Fibroblast of skin of left biceps (primary cell): ENCODE measurements at regions not wholly inside any gene's neighbourhood (a gene's known extent, or its start where the extent isn't known, plus 50 kb on each side); places are given as distances from the start of the nearest gene placed in this dataset.
A peak's percentile ranks its signal among the peaks of the same experiment; 100 is the strongest.
"Not testable (repeated sequence)": the region's sequence is repeated elsewhere in the genome, so short reads cannot be mapped to it uniquely, and the experiment has no call there.

ENCODE experiments used
- DNase-seq, 2 experiments: peaks; one replicate each; pipeline ENCODE4 v3.0.0-alpha.2; 2013; ENCODE audit warnings: low read depth in 2 of 2

GRCh38 chr6:78646542-78647415, 220.6 kb upstream of the IRAK1BP1 start:
- not testable (repeated sequence) for DNase-seq

- not testable (repeated sequence) for DNase-seq
Observed at GRCh38 chr6:78665819-78666218, 201.5 kb upstream of the IRAK1BP1 start.

- DNase-seq = no peak
Observed at GRCh38 chr6:78666764-78667163, 200.6 kb upstream of the IRAK1BP1 start.

GRCh38 chr6:78670156-78670555, 197.2 kb upstream of the IRAK1BP1 start:
- DNase-seq = no peak

GRCh38 chr6:78670802-78671201, 196.5 kb upstream of the IRAK1BP1 start:
- no peak for DNase-seq

- DNase-seq = not testable (repeated sequence)
Observed at GRCh38 chr6:78676069-78677007, 191.0 kb upstream of the IRAK1BP1 start.

GRCh38 chr6:78688668-78689067, 178.7 kb upstream of the IRAK1BP1 start:
- no peak for DNase-seq

- DNase-seq = no peak
Observed at GRCh38 chr6:78693835-78694234, 173.5 kb upstream of the IRAK1BP1 start.

- DNase-seq = not testable (repeated sequence)
Observed at GRCh38 chr6:78694628-78695027, 172.7 kb upstream of the IRAK1BP1 start.

- no peak for DNase-seq
Observed at GRCh38 chr6:78700991-78701390, 166.4 kb upstream of the IRAK1BP1 start.

- peak; percentile 11 to 13 for DNase-seq
Observed at GRCh38 chr6:78701407-78701806, 165.9 kb upstream of the IRAK1BP1 start.

- DNase-seq = no peak
Observed at GRCh38 chr6:78709021-78709420, 158.3 kb upstream of the IRAK1BP1 start.

GRCh38 chr6:78713564-78713963, 153.8 kb upstream of the IRAK1BP1 start:
- no peak for DNase-seq

GRCh38 chr6:78744144-78744543, 123.2 kb upstream of the IRAK1BP1 start:
- DNase-seq = no peak

GRCh38 chr6:78746457-78746856, 120.9 kb upstream of the IRAK1BP1 start:
- DNase-seq = peak; percentile 77 to 84

GRCh38 chr6:78749326-78749725, 118.0 kb upstream of the IRAK1BP1 start:
- peak; percentile 47 to 50 for DNase-seq

- not testable (repeated sequence) for DNase-seq
Observed at GRCh38 chr6:78758297-78758798, 109.0 kb upstream of the IRAK1BP1 start.

GRCh38 chr6:78768271-78768670, 99.1 kb upstream of the IRAK1BP1 start:
- no peak for DNase-seq

GRCh38 chr6:78770765-78771164, 96.6 kb upstream of the IRAK1BP1 start:
- no peak for DNase-seq

- no peak for DNase-seq
Observed at GRCh38 chr6:78771586-78771985, 95.8 kb upstream of the IRAK1BP1 start.

GRCh38 chr6:78781001-78781400, 86.3 kb upstream of the IRAK1BP1 start:
- no peak for DNase-seq

- not testable (repeated sequence) for DNase-seq
Observed at GRCh38 chr6:78783366-78783765, 84.0 kb upstream of the IRAK1BP1 start.
